Activated naive CD8-positive, alpha-beta T cell treated with anti-CD3 and anti-CD28 coated beads, Interleukin-2, amount 50 U/mL, for 24 hours (primary cell): ENCODE measurements at regions not wholly inside any gene's neighbourhood (a gene's known extent, or its start where the extent isn't known, plus 50 kb on each side); places are given as distances from the start of the nearest gene placed in this dataset.

ENCODE experiments used
- ATAC-seq: fragments of 150-1000 bp; cut with Tn5 transposase; one replicate; pipeline ENCODE4 v1.10.0; 2021
- DNase-seq: peaks from one replicate; pipeline ENCODE4 v3.0.0; 2021
- H3K27ac Mint-ChIP-seq: one replicate; pipeline ENCODE4 v1.8.0; 2021; ENCODE audit warnings: mild to moderate bottlenecking, mixed read lengths
- H3K27me3 Mint-ChIP-seq: one replicate; pipeline ENCODE4 v1.8.0; 2021; ENCODE audit warnings: mixed read lengths
- H3K36me3 Mint-ChIP-seq: one replicate; pipeline ENCODE4 v1.8.0; 2021; ENCODE audit warnings: low read depth, mixed read lengths
- H3K4me1 Mint-ChIP-seq: one replicate; pipeline ENCODE4 v1.8.0; 2021; ENCODE audit warnings: mixed read lengths
- H3K4me3 Mint-ChIP-seq: one replicate; pipeline ENCODE4 v1.8.0; 2021; ENCODE audit warnings: mild to moderate bottlenecking, moderate library complexity, mixed read lengths
- H3K9me3 Mint-ChIP-seq: one replicate; pipeline ENCODE4 v1.8.0; 2021; ENCODE audit warnings: mixed read lengths

- Mint-ChIP-seq H3K27me3 (no peaks in the 10 kb centered on the region), H3K27ac (no peak overlapping the region), H3K36me3 (no peaks in the 10 kb centered on the region), H3K4me1 (no peaks in the 10 kb centered on the region), H3K4me3 (no peak overlapping the region), H3K9me3 (no peaks in the 10 kb centered on the region)
- ATAC-seq (no peak), DNase-seq (no peak)
Measured at GRCh38 chr5:3305432-3305831, 290.2 kb upstream of the IRX1 start.

DNA sequence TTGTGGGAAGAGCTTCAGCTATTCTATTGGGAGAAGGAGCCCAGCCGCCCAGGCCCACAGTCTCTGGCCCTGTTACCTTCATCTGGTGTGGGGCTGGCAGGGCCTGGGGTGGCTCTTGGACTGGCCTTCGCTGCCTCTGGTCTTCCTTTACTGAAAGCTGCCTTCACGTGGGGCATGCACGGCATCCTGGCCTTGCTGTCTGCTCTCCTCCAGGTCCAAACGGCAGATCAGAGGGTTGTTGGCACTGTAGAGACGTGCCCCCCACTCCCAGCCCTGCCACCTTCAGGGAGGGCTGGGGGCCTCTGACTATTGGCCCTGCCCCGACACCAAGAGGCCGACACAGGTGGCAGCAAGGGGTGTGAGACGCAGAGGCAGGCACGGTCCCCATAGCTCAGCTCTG, 291.3 kb upstream of the IRX1 start:
- Mint-ChIP-seq H3K27ac (no peak overlapping the region), H3K36me3 (no peaks in the 10 kb centered on the region), H3K9me3 (no peaks in the 10 kb centered on the region), H3K4me3 (no peak overlapping the region), H3K27me3 (no peaks in the 10 kb centered on the region), H3K4me1 (no peaks in the 10 kb centered on the region)
- no peak for DNase-seq
- no peak for ATAC-seq

- DNase-seq, result no peak
- Mint-ChIP-seq H3K4me3 (no peak overlapping the region), H3K27me3 (no peaks in the 10 kb centered on the region)
Measured at GRCh38 chr5:3303777-3304176, 291.9 kb upstream of the IRX1 start.

DNA sequence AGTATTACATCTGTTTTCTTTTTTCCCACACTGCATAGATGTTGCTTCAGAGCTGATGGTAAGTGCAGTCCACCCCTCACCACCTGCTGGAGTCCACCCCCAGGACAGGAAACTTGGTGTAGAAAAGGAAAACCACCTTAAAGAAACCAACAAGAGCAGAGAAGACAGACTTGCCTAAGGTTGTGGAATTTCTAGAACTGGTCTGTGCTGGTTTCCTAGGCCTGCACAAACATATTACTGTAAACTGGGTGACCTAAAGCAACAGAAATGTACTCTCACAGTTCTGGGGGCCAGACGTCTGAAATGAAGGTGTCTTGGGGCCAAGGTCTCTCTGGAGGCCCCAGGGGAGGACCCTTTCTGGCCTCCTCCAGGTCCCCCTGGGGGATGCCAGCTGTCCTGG, 293.4 kb upstream of the IRX1 start:
- Mint-ChIP-seq H3K27ac (no peak overlapping the region), H3K36me3 (no peaks in the 10 kb centered on the region), H3K4me1 (no peaks in the 10 kb centered on the region), H3K4me3 (no peak overlapping the region), H3K9me3 (no peaks in the 10 kb centered on the region), H3K27me3 (peaks cover 2% of the 10 kb centered on the region)
- DNase-seq (no peak), ATAC-seq (no peak)

More at GRCh38 chr5:3303777-3304176, 291.9 kb upstream of the IRX1 start:
- no peaks in the 10 kb centered on the region for H3K9me3 Mint-ChIP-seq
- H3K36me3 Mint-ChIP-seq, result no peaks in the 10 kb centered on the region
- no peaks in the 10 kb centered on the region for H3K4me1 Mint-ChIP-seq
- no peak for ATAC-seq
- no peak overlapping the region for H3K27ac Mint-ChIP-seq

DNA sequence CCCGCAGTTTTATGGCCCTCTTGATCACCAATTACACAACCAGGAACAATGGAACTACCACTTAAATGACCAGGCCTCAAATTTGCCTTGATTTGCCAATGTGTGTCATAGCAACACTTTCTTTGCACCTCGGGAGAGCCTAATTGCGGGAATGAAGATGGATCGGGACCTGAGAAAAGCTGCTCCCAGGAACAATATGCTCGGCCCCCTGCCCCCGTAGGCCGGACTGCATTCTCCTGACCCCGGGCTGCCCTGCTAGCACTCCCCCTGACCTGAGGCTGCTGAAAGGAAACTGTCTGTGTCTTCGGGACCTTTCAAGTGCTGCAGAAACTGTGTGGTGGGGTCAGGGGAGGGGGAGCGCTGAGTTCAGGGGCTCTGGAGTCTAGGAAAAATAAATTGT, 294.3 kb upstream of the IRX1 start:
- DNase-seq, result no peak
- Mint-ChIP-seq H3K4me3 (no peak overlapping the region), H3K27ac (no peak overlapping the region), H3K4me1 (no peaks in the 10 kb centered on the region), H3K36me3 (no peaks in the 10 kb centered on the region), H3K27me3 (peaks cover 2% of the 10 kb centered on the region), H3K9me3 (no peaks in the 10 kb centered on the region)
- no peak for ATAC-seq

- DNase-seq (no peak), ATAC-seq (no peak)
- H3K4me1 Mint-ChIP-seq, result no peaks in the 10 kb centered on the region
- H3K4me3 Mint-ChIP-seq, result no peak overlapping the region
- no peaks in the 10 kb centered on the region for H3K36me3 Mint-ChIP-seq
- no peak overlapping the region for H3K27ac Mint-ChIP-seq
- H3K27me3 Mint-ChIP-seq, result peaks cover 2% of the 10 kb centered on the region
- no peaks in the 10 kb centered on the region for H3K9me3 Mint-ChIP-seq
Measured at GRCh38 chr5:3300726-3301125, 294.9 kb upstream of the IRX1 start.

- ATAC-seq (no peak), DNase-seq (no peak)
- Mint-ChIP-seq H3K27ac (no peak overlapping the region), H3K4me3 (no peak overlapping the region), H3K27me3 (peaks cover 2% of the 10 kb centered on the region), H3K36me3 (no peaks in the 10 kb centered on the region), H3K9me3 (no peaks in the 10 kb centered on the region), H3K4me1 (no peaks in the 10 kb centered on the region)
Measured at GRCh38 chr5:3299441-3299840, 296.2 kb upstream of the IRX1 start.

GRCh38 chr5:3297853-3298252, 297.8 kb upstream of the IRX1 start:
- H3K4me1 Mint-ChIP-seq, result no peaks in the 10 kb centered on the region
- ATAC-seq (no peak), DNase-seq (no peak)
- no peak overlapping the region for H3K27ac Mint-ChIP-seq
- no peak overlapping the region for H3K4me3 Mint-ChIP-seq
- H3K27me3 Mint-ChIP-seq, result peaks cover 2% of the 10 kb centered on the region
- peaks cover 4% of the 10 kb centered on the region for H3K9me3 Mint-ChIP-seq
- no peaks in the 10 kb centered on the region for H3K36me3 Mint-ChIP-seq

GRCh38 chr5:3288325-3288724, 307.3 kb upstream of the IRX1 start:
- H3K4me1 Mint-ChIP-seq, result no peaks in the 10 kb centered on the region
- ATAC-seq (no peak), DNase-seq (no peak)
- peaks cover 8% of the 10 kb centered on the region for H3K9me3 Mint-ChIP-seq
- H3K27ac Mint-ChIP-seq, result no peak overlapping the region
- no peaks in the 10 kb centered on the region for H3K27me3 Mint-ChIP-seq
- no peaks in the 10 kb centered on the region for H3K36me3 Mint-ChIP-seq
- no peak overlapping the region for H3K4me3 Mint-ChIP-seq

- DNase-seq (no peak), ATAC-seq (no peak)
- Mint-ChIP-seq H3K4me3 (no peak overlapping the region), H3K36me3 (no peaks in the 10 kb centered on the region), H3K9me3 (peaks cover 8% of the 10 kb centered on the region), H3K27me3 (no peaks in the 10 kb centered on the region), H3K4me1 (no peaks in the 10 kb centered on the region), H3K27ac (no peak overlapping the region)
Measured at GRCh38 chr5:3287516-3287915, 308.1 kb upstream of the IRX1 start.

- ATAC-seq, result no peak
- H3K36me3 Mint-ChIP-seq, result no peaks in the 10 kb centered on the region
- no peak overlapping the region for H3K4me3 Mint-ChIP-seq
- peaks cover 8% of the 10 kb centered on the region for H3K9me3 Mint-ChIP-seq
- no peak for DNase-seq
- no peaks in the 10 kb centered on the region for H3K4me1 Mint-ChIP-seq
- H3K27ac Mint-ChIP-seq, result no peak overlapping the region
- H3K27me3 Mint-ChIP-seq, result peaks cover 4% of the 10 kb centered on the region
Measured at GRCh38 chr5:3285621-3286020, 310.0 kb upstream of the IRX1 start.

DNA sequence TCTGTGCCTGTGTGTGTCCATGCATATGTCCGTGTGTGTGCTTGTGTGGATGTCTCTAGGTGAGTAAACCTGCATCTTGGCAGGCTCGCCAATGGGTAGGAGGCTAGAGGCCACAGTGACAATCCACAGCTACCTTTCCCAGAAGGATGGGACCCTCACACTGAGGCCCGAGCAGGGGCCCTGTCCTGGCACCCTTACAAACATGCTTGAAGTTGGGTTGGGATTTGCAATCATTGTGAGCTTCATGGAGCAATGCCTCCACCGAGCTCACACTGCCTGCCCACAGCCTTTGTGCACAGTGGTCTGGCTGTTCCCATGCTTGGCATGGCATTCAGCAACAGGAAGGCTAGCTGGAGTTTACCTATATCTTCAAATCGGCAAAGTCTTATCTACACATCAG, 311.1 kb upstream of the IRX1 start:
- no peak overlapping the region for H3K4me3 Mint-ChIP-seq
- no peak overlapping the region for H3K27ac Mint-ChIP-seq
- no peaks in the 10 kb centered on the region for H3K4me1 Mint-ChIP-seq
- DNase-seq (no peak), ATAC-seq (no peak)
- no peaks in the 10 kb centered on the region for H3K36me3 Mint-ChIP-seq
- peaks cover 14% of the 10 kb centered on the region for H3K27me3 Mint-ChIP-seq
- H3K9me3 Mint-ChIP-seq, result peaks cover 8% of the 10 kb centered on the region

DNA sequence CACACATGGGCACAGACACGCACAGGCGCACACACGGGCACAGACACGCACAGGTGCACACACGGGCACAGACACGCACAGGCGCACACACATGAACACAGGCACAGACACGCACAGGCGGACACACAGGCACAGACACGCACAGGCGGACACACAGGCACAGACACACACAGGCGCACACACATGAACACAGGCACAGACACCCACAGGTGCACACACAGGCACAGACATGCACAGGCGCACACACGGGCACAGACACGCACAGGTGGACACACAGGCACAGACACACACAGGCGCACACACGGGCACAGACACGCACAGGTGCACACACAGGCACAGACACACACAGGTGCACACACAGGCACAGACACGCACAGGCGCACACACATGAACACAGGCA, 312.8 kb upstream of the IRX1 start:
- Mint-ChIP-seq H3K4me3 (no peak overlapping the region), H3K9me3 (peaks cover 8% of the 10 kb centered on the region), H3K4me1 (no peaks in the 10 kb centered on the region), H3K27ac (no peak overlapping the region), H3K27me3 (peaks cover 14% of the 10 kb centered on the region), H3K36me3 (no peaks in the 10 kb centered on the region)
- ATAC-seq, result no peak
- no peak for DNase-seq

GRCh38 chr5:3281366-3281765, 314.3 kb upstream of the IRX1 start:
- no peak overlapping the region for H3K4me3 Mint-ChIP-seq
- ATAC-seq (no peak), DNase-seq (no peak)
- H3K4me1 Mint-ChIP-seq, result no peaks in the 10 kb centered on the region
- peaks cover 8% of the 10 kb centered on the region for H3K9me3 Mint-ChIP-seq
- no peaks in the 10 kb centered on the region for H3K36me3 Mint-ChIP-seq
- H3K27ac Mint-ChIP-seq, result no peak overlapping the region
- H3K27me3 Mint-ChIP-seq, result peaks cover 14% of the 10 kb centered on the region

DNA sequence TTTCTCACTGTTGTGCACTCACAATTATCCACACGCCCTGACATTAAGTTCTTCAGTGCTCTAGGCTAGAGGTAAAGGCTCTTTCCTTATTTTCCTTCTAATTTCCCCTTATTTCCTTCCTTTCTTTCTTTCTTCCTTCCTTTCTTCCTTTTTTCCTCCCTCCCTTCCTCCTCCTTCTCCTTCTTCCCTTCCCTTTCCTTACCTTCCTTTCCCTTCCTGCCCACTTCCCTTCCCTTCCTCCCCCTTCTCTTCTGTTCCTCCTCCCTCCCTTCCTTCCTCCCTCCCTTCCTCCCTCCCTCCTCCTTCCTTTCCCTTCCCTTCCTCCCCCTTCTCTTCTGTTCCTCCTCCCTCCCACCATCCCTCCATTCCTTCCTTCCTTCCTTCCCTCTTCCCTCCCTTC, 317.0 kb upstream of the IRX1 start:
- DNase-seq, result no peak
- Mint-ChIP-seq H3K4me3 (no peak overlapping the region), H3K36me3 (no peaks in the 10 kb centered on the region), H3K9me3 (peaks cover 8% of the 10 kb centered on the region), H3K27me3 (peaks cover 14% of the 10 kb centered on the region), H3K27ac (no peak overlapping the region), H3K4me1 (no peaks in the 10 kb centered on the region)
- no peak for ATAC-seq

GRCh38 chr5:3277590-3278196, 317.9 kb upstream of the IRX1 start:
- peak; percentile 91 for ATAC-seq

More at GRCh38 chr5:3277590-3278196, 317.9 kb upstream of the IRX1 start:
- Mint-ChIP-seq H3K4me1 (no peaks in the 10 kb centered on the region), H3K9me3 (peaks cover 5% of the 10 kb centered on the region), H3K27me3 (peaks cover 14% of the 10 kb centered on the region), H3K4me3 (no peak overlapping the region), H3K36me3 (no peaks in the 10 kb centered on the region), H3K27ac (no peak overlapping the region)
- peak; percentile 12 for DNase-seq
